DMS153 treated with DMSO at 0.1 percent for 48 hours (cell line): ENCODE measurements at regions not wholly inside any gene's neighbourhood (a gene's known extent, or its start where the extent isn't known, plus 50 kb on each side); places are given as distances from the start of the nearest gene placed in this dataset.

Experiments
- DNase-seq: peaks from one replicate; lab custom pipeline; 2025; ENCODE audit not compliant: unreplicated experiment; lab: John Stamatoyannopoulos, UW

DNA sequence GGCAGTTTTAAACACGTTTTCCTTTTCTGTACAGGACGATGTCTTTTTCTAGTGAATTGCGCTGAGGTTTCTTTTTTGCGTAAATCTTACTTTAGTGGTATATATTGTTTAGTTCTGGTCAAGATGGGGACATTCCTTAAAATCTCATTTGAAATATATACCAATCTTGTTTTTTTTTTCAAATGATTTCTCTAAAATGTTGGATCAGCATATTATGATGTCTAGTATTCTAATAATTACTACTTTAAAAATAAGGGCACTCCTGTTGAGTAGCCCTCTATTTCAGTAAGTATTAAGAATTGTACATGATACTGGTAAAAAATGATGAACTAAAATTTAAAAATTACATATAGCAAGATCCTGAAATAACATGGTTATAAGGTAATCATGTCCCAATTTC lies 224.1 kb upstream of the ARHGAP24 start:
- DNase-seq: no peak

DNA sequence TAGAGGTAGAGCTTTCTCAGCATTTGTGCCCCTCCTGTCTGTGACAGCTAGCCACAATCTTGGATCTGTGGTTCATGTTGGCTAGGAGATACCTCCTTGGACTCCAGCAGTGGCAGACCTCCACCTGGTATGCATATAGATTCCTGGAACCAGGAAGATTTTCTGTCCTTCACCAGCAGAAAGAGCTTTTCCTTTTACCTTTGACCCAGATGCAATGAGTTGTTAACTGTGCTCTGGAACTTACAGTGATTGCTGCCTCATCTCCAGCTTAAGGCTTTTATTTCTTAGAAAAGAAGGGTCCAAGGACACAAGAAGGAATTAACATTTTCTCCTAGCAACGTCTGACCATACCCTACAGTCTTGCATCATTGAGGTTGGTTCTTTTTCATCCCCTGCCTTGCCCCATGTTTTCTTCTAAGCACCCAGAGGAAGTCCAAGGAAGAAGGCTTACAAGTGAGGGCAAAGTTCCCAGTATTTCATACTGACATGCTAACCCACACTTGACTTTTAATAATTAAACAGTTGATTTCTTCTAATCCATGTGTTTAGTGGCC lies 217.1 kb upstream of the ARHGAP24 start:
- no peak for DNase-seq

DNA sequence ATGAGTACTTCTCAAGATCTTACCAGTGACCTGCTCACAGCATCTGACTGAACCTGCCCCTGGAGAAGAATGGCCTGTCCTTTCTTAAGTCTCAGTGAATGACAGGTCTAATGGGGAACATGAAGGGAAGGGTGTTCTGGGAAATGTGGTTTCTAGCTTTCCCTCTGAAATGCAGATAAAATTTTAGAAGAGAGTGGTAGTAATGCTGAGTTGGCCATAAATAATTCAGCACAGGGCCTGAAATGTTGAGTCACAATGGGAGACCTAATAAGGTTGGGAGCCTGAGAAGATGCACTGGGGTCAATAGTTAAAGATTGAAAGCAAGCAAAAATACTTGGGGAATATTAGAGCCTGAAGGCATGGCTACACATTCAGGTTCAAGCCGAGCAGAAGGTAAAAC lies 214.9 kb upstream of the ARHGAP24 start:
- no peak for DNase-seq

DNA sequence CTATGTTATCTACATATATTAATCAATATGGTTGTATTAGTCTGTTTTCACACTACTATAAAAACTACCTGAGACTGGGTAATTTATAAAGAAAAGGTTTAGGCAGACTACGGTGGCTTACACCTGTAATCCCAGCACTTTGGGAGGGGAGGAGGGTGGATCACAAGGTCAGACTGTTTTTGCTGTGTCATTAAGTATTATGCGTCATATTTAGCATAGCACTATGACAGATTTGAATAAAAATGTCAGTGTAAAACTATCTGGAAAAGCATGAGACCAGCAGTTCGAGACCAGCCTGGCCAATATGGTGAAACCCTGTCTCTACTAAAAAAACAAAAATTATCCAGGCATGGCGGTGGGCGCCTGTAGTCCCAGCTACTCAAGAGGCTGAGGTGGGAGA lies 209.7 kb upstream of the ARHGAP24 start:
- DNase-seq: no peak

DNA sequence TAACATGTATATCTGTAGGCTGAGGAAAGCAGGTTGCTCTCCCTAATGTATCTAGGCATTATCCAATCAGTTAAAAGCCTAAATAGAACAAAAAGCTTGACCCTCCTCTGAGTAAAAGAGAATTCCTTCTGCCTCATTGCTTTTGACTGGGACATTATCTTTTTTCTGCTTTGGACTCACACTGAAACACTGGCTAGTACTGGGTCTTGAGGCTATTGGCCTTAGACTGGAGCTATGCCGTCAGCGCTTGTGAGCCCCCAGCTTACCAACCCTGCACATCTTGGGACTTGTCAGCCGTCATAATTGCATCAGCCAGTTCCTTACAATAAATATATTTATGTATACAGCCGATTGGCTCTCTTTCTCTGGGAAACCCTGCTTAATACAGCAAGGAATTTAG lies 206.8 kb upstream of the ARHGAP24 start:
- DNase-seq: no peak

DNA sequence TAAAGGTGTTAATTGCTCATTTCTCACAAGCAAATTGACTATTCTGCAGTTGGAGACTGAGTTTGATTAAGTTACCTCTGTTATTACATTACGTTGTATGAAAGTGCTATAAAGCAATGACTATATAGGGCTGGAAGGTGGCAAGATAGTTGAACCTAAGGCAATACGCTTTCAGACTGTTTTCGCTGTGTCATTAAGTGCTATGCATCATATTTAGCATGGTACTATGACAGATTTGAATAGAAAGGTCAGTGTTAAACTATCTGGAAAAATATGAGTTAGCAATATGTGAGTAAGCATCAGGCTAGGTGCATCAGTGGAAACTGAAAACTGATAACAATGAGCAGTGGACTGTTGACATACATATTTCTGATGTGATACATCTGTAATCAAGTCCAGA lies 206.0 kb upstream of the ARHGAP24 start:
- no peak for DNase-seq

DNA sequence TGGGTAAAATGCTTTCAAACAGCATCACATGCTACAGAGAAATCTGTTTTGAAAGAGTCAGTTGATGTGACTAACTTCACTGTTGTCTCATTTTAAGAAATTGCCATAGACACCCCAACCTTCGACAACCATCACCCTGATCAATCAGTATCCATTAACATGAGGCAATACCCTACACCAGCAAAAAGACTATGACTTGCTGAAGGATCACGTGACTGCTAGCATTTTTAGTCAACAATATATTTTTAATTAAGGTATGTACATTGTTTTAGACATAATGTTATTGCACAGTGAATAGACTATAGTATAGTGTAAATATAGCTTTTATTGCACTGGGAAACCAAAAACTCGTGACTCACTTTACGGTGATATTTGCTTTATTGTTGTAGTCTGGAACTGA lies 200.0 kb upstream of the ARHGAP24 start:
- no peak for DNase-seq

DNA sequence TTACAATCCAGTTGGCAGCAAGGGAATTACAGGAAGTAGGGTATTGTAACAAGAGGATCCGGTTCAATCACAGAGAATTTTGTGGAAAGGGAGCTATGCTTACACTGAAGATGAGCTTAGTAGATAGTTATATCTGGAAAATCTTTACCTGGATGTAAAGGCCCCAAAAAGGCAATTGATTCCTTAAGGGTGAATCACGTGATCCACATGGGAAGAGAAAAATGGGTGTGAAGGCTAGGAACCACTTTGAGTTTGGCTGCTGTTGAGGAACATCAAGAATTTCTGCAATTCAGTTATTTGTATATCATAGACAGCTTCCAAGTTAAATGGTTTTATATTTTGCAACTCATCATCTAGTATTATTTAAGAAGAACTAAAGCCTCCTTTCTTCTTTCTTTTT lies 194.0 kb upstream of the ARHGAP24 start:
- no peak for DNase-seq

DNA sequence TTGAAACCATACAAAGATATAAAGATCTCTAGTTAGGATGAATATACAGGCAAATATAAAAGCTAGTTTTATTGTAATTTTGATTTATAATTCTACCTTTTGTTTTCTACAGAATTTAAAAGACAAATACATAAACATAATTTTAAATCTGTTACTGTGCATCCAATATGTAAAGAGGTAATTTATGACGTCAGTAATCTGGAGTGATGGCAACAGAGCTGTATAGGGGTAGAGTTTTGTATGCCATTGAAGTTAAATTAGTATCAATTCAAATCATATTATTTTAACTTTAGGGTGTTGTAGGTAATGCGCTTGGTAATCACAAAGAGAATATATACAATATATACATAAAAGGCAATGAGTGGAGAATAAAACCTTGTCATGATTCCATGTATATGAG lies 183.7 kb upstream of the ARHGAP24 start:
- DNase-seq: no peak

DNA sequence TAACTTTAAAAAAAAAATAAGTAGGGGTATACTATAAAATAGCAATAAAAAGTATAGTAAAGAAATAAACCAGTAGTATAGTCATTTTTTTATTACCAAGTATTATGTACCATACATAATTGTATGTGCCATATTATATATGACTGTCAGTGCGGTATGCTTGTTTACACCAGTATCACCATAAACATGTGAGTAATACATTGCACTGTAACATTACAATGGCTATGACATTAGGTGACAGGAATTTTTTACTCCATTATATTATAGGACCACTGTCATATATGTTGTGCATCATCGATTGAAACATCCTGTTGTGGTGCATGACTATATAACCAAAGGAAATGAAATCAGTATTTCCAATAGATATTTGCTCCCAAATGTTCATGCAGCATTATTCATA lies 176.9 kb upstream of the ARHGAP24 start:
- no peak for DNase-seq

DNA sequence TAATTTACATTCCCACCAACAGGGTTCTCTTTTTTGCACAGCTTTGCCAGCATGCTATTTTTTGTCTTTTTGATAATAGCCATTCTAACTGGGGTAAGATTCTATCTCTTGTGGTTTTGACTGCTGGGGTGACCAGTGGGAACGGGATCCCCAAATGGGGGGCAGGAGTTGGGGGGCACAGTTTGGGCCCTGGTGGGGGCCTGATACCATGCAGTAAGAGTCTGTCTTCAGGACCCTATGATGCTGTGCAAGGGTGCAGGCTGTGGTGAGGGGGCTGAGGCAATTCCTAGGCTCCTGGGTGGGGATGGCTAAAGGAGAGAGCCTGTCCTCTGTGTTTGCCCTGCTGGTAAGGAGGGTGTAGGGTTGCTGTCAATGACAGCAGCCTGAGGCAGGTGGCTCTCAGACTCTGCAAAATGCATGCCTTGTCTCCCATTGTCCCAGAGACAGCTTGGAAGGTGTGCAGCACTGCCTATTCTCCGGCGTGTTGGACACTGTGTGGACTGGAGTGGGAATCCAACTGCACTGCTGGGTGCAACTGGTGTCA lies 172.7 kb upstream of the ARHGAP24 start:
- DNase-seq: no peak

DNA sequence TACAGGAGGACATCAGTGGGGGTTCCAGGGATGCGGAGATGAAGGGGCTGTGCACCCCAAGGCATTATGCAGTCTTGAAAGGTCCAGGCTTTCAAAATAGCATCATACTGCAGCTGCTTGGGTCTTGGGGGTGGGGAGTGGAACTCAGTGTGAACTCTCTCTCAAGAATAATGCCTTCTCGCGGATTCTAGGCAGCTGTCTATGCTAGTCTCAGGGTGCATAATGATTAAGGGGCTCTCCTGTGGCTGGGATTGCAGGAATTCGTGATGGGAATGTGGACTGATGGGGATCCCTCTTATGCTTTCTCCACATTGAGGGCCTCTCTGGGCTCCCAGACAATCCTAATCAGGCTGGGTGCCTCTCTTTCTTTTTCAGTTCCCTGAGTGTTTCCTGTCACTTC lies 172.2 kb upstream of the ARHGAP24 start:
- DNase-seq: no peak

DNA sequence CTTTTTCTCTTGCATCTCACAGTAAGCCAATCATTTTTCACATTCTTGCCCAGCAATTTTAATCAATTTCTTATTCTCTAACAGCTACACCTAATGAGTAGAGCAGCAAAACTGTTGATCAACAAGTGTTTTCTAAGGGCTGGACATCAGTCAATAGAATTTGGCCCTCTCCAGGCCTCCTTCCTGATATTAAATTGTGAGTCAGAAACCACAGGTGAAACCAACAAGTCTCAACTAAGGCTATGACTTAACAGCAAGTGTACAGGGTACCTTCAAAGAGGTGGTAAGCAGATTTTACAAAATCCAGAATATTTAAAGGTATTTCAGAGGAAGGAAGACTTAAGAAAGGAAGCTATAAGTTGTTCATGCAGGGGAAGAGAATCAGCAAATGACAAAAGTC lies 156.5 kb upstream of the ARHGAP24 start:
- DNase-seq: no peak

DNA sequence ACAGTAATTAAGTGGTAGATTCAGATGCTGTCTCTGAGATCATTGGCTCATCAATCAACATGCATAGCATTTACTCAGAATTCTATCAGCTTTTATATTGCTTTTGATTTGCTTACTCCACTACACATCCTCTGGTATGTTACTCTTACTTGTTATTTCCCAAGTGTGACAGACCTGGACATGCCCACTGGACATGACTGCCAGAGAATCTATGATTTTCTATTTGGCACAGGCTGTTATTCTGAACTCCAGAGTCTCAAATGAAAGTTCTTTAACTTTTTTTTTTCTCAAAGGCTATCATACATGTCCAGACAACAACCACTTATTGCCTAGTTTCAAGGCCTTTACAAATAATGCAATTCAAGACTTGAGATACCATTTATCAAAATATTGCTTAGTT lies 116.1 kb upstream of the ARHGAP24 start:
- DNase-seq: no peak

DNA sequence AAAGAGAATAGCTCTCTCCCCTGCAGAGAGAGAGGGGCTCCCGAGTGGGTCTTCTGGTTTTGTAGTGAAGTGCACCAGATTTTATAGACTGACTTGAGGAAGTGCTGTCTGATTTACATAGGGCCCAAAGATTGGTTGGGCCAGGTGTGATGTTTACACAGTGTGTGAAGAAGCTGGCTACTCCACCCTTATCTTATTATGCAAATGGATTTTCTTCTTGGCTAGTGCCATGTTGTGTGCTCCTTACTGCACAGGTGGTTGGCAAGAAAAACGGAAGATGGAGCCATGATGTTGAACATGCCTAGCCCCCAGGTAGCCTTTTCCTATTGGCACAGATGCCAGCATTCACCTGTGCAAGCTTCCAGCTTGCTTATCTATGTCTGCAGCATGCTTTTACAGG lies 112.4 kb upstream of the ARHGAP24 start:
- DNase-seq: no peak

DNA sequence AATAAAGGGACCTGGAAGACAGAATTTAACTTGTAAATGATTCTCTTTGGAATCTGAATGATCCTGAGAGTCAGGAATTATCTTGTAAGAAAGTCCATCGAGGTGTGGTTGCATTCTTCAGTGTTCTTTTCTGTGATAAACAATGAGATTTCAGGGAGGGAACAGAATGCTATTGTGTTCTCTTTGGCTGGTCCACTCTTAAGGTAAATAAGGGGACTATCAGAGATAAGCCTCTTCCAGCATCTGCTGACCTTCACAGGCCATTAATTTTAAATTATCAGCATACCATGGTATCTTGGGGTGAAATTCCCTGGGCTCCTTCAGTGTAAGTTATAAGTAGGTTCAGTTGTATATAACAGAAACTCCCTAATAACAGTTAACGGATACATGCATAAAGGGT lies 107.1 kb upstream of the ARHGAP24 start:
- DNase-seq: no peak

DNA sequence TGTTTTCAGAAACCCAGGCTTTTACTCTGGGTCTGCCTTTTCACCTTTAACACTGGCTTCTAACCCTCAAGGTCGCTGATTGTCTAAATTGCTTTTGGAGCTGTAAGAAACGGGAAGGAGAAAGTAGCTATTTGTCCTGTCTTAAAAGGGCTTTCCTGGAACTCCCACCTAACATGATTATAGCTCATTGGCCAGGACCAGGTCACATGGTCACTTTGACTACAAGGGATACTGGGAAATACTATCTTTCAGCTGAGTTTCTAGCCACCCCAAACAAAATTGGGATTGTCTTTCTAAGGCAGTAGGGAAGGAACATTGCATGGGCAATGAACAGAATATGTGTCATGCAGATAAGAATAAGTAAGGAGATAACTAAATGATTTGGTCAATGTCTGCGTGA lies 106.7 kb upstream of the ARHGAP24 start:
- no peak for DNase-seq

DNA sequence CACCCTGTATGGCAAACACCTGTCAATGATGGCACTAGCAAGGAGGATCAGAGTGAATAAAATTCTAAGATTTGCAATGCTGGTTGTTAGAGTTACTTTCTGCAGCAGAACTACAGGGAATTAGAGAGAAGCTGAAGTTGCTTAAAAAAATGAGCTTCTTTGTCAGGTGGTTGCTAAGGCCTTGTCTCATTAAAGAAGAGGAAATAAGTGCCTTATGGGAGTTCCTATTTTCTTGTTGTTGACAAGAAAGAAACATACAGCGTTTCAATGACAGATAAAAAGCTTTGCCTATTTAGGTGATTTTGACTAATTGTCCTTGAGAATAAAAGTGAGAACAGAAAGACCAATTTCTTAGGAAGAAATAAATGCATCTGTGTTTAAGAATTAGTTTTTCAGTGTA lies 106.0 kb upstream of the ARHGAP24 start:
- no peak for DNase-seq

DNA sequence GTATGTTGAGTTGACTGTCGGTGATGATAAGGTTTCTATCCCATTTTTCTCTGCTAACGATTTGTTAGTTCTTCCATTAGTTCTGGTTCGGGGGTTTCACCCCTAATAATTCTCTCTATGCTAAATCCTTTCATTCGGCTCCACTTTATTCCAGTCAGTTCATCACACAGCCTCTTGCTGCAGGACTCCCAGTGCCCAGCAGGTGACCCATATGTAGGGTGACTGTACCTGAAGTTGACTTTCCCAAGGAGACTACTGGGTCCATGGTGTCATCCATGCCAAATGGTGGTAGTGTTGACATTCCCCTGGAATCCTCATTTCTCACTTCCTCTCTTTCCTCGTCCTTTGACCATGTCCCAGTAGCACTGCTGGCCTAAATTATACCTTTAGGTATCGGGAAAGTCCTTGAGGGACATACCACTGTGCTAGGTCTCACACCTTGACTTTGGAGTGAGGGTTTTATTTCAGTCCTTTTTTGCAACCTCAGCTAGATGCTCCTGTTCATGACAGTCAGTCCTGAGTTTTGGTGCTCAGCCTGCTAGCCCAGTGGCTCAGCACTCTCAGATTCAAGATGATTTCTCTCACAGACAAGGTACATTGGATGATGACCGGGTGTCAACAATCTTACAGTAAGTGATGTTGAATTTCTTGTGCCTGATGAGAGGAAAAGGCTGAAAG lies 105.1 kb upstream of the ARHGAP24 start:
- DNase-seq: no peak

DNA sequence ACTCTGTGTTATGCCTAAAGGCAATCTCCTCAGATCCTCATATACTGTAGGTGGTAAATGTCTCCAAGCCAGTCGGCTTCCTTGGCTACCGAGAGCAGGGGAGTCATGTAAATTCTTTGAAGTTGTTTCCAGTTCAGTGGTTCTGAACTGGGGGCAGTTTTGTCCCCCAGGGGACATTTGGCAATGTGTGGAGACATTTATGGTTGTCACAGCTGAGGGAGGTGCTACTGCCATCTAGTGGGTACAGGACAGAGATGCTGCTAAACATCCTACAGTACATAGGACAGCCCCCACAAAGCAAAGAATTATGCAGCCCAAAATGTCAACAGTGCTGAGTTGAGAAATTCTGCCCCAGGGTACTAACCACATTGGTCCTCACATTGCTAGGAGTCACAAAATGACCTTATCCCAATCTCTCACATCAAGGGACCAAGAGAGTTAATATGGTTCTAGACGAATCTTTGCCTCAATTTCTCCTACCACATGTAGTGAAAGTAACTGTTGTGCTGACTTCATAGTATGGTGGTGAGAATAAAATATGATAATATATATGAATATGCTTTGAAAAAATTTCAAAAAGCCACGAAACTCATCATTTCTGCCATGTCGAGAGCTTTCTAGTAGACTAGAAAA lies 104.4 kb upstream of the ARHGAP24 start:
- peak; percentile 57 for DNase-seq

DNA sequence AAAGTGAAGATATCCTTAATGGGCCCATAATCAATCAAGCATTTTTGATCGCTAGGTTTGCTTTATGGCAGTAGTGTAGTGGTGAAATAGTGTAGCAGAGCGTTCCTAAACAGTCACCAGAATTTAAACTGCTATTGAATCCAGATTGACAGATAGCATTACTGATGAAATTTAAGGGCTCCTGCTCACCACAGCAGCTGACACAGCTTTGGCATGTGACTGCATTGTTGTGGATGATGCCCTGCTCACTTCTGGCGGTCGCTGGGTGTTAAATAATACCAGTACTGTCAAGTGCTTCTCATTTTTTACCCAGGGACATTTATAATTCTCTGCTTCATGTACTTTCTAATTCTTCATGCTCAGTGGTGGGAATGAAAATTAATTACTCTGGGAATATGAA lies 102.0 kb upstream of the ARHGAP24 start:
- no peak for DNase-seq

DNA sequence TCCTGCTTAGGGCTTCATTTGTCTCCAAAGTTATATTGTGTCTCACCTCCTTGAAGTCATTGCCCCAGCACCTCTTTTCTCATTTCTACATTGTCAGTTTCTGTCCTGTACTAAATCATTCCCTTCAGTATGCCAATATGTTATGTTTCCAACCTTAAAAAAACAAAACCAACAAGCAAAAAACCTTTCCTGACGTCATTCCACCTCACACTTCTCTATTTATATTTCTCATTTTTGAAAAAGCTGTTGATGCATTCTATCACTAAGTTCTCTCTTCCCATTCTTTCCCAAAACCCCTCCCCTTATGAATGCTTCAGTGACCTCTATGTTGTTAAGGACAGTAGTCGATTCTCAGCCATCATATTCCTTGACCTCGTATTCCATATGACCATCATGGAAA lies 98.7 kb upstream of the ARHGAP24 start:
- no peak for DNase-seq

DNA sequence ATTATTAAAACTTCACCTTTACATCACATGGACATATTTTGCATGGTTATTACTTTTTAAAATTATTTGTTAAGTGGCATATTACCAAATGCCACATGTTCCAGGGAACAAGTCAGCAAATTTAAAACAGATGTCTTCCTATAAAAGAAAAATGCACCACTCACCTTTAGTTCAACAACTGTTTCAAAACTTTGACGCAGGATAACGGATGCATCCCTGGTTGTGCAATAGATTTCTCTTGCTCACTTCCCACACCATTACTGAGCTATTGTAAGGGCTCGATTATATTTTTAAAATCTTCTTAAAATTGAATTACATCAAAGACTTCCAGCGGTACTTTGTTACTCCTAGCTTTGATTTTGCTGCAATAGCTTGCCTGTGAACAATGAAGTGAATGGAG lies 93.0 kb upstream of the ARHGAP24 start:
- no peak for DNase-seq
